HG03432 (cell line): ENCODE measurements at regions not wholly inside any gene's neighbourhood (a gene's known extent, or its start where the extent isn't known, plus 50 kb on each side); places are given as distances from the start of the nearest gene placed in this dataset.

Experiments
- ATAC-seq: cut with Tn5 transposase; IDR thresholded peaks from one replicate; pipeline ENCODE4 v1.9.1; 2021; ENCODE audit warnings: mild to moderate bottlenecking, moderate library complexity; ENCODE audit not compliant: unreplicated experiment

DNA sequence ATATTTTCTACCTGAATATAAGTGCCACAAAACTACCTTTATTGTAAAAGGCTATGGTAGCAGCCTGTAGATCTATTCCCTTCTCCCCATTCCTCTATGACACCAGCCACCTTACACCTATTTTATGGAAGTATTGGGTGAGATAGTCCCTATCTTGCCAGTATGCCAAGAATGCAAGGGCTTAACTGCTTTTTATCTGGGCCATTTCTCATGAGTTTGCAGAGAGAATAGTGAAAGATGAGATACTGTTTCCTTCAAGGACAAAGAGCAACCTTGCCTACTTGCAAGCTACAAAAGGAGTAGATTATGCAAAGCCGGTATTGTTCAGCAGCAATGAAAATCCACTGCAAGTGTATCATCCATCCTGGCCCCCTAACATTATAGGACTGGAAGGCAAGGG is 1775.6 kb upstream of the SEL1L start:
- no peak for ATAC-seq

- ATAC-seq: no peak
Observed at GRCh38 chr14:83309833-83310232, 1776.2 kb upstream of the SEL1L start.

- no peak for ATAC-seq
Observed at GRCh38 chr14:83312511-83312910, 1778.9 kb upstream of the SEL1L start.

DNA sequence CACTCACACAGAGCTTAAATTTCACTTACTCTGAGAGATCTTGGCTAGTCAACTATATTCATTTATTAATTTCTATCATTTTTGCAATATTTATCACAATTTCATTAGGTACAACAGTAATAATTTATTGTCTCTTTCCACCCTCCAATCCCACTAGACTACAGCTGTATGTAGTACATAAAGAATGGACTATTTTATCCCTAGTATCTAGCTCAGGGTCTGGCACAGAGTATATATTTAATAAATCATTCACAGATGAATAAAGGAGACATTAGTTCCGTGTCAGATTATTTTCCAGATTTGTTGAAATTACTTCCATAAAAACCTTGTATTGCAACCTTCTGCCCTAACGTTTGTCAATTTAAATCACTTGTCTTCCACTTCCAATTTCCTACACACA is 1781.1 kb upstream of the SEL1L start:
- no peak for ATAC-seq

- ATAC-seq: no peak
Observed at GRCh38 chr14:83316356-83316755, 1782.7 kb upstream of the SEL1L start.

- no peak for ATAC-seq
Observed at GRCh38 chr14:83320837-83321236, 1787.2 kb upstream of the SEL1L start.

DNA sequence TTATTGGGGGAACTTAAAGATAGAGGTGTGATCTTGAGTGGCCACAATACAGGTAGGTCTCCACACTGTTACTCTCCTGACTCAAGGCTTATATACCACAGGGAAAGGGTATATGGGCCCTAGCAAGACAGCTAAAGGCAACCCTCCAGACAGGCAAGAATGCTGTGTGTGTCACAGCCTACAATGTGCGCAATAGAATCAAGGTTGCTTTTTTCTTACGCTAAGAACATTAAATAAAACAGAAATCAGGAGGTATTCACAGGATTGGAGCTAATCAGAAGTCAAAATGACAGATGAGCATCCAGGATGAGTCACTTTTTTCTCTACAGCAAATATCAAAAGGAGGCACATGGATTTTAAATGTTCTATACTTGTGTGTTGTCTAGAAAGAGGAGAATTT is 1797.9 kb upstream of the SEL1L start:
- ATAC-seq: no peak

- no peak for ATAC-seq
Observed at GRCh38 chr14:83342590-83342989, 1808.9 kb upstream of the SEL1L start.

- ATAC-seq: no peak
Observed at GRCh38 chr14:83347874-83348273, 1814.2 kb upstream of the SEL1L start.

DNA sequence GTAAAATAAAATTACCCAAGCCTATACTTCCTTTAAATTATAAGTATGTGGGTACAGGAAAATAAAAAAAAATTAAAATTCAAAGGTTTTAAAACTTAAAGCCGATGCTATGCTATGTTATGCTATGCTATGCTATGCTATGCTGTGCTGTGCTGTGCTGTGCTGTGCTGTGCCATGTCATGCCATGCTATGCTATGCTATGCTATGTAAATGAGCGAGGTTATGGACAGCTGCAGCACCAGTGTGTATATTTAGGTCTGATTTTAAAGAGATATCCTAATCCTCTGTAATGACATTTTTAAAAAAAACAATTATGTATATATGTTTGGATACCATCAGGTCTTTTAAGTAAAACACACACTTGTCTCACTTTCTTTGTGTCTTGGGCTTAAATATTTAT is 1822.0 kb upstream of the SEL1L start:
- no peak for ATAC-seq

DNA sequence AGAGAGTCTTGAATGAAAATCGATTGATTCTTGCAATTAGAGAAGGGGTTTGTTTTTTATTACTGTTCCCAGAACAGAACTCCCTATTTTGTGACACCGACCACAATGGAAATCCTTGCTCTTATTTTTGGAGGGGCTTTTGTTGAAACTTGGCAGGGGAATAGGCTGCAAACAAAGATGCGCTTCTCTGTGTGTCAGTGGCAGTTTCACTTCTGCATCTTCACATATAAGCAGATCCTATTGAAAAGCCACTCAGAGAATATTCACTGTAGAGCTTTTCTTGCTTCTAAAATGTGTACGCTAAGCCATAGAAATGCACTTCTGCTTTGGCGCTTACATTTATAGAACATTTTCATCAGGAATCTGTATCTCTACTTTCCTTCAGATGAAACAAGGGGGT is 1822.4 kb upstream of the SEL1L start:
- peak; percentile 67 for ATAC-seq

GRCh38 chr14:83372271-83372670 is 1838.6 kb upstream of the SEL1L start:
- no peak for ATAC-seq

DNA sequence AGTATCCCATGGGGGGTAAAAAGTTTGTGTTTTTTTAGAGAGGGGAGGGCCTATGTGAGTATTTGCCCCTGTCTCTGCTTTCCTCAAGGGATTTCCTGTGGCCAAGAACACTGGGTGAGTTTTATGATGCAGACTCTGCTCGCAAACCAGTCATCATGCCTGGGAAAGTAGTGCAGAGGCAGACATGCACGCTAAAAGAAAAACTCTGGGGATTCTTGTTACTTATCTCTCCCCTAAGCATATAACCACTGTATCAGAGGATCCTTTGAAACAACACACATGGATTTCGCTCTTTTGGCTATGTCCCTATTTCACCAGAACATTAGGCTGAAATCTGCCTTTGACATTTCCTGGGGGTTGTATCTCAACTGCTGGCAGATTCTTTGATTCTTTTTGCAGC is 1845.8 kb upstream of the SEL1L start:
- ATAC-seq: no peak

DNA sequence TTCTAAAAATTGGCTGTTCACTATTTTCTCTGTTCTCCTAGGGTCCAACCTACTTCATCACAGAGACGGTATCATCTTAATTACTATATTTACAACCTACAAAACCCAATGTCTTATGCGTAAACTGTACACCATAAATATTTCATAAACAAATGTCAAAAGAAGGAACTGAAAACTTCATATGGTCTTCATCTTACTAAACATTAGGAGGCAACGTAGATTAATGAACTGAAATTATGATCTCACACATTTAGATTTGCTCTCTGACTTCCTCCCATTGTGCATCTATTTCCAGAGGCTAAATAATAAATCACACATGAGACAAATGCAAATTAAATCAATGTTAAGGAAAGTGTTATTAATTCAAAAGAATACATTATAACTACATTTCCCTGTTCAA is 1850.6 kb upstream of the SEL1L start:
- no peak for ATAC-seq

- ATAC-seq: no peak
Observed at GRCh38 chr14:83395321-83395720, 1861.7 kb upstream of the SEL1L start.

DNA sequence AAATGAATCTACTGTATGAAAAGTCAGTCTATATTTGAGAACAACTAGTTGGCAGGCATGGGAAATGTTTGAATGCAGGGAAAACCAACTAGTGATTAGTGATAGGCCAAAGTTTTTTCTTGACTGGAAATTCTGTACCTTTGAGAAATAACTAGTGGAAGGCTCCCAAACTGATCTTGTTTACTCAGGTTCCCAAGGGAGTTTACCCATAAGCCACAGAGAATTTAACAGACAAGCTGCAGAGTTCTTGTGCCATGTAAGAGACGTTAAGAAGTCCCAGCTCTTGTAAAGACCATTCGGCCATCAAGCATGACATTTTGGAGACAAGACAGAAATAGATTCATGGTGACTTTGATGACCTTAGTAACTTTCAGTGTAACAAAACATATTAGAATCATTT is 1882.8 kb upstream of the SEL1L start:
- ATAC-seq: no peak

DNA sequence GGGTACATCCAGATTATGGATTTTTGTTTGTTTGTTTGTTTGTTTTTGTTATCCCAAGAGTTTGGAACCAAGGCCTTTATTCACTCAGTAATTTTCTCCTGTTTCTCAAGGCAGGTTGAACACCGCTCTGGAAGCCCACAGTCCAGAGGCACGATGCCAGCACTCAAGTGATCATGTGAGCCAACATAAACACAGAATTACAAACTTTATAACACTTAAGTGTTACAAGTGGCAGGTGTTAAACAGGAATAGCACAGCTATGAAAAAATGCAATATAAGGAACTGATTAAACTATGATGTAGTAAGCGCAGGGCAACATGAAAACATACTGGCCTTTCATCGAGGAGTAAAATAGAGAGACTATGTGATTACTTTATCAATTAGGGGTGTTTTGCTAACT is 1885.8 kb upstream of the SEL1L start:
- no peak for ATAC-seq

- no peak for ATAC-seq
Observed at GRCh38 chr14:83421711-83422110, 1888.1 kb upstream of the SEL1L start.

GRCh38 chr14:83425138-83425537 is 1891.5 kb upstream of the SEL1L start:
- ATAC-seq: no peak

- ATAC-seq: no peak
Observed at GRCh38 chr14:83425706-83426105, 1892.1 kb upstream of the SEL1L start.

DNA sequence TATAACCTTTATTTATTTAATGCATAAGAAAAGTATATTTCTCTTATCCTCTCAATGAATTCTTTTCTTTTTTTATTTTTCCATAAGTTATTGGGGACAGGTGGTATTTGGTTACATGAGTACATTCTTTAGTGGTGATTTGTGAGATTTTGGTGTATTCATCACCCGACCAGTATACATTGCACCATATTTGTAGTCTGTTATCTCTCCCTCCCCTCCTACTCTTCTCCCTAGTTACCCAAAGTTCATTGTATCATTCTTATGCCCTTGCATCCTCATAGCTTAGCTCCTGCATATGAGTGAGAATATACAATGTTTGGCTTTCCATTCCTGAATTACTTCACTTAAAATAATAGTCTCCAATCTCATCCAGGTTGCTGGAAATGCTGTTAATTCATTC is 1900.0 kb upstream of the SEL1L start:
- ATAC-seq: no peak

GRCh38 chr14:83441801-83442200 is 1908.1 kb upstream of the SEL1L start:
- no peak for ATAC-seq

- no peak for ATAC-seq
Observed at GRCh38 chr14:83455561-83455960, 1921.9 kb upstream of the SEL1L start.

DNA sequence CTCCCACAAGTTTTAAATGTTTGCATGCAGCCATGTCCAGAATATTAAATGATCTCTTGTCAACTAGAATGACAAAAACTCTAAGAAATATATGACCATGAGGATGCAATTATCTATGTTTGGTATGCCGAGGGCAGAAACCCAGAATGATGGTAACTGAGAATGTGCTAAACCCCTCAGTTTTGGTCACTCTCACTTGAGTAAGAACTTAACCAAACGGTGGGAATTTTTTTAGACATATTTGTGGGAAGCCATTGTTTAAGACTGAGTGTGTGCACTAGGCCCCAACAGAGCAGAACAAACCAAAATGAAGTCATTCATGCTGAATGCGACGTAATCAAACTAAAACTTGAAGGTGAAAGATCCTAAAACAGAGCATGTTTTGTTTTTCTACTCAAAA is 1927.9 kb upstream of the SEL1L start:
- ATAC-seq: no peak
